ENCODE measurements at regions not wholly inside any gene's neighbourhood (a gene's known extent, or its start where the extent isn't known, plus 50 kb on each side); places are given as distances from the start of the nearest gene placed in this dataset.

- DNase-seq: no peak
Observed at GRCh38 chr15:79230766-79231165, 51.8 kb upstream of the ANKRD34C start.

GRCh38 chr15:79222808-79223207 lies 59.7 kb upstream of the ANKRD34C start:
- DNase-seq: no peak

GRCh38 chr15:79221696-79222095 lies 60.8 kb upstream of the ANKRD34C start:
- DNase-seq: no peak

GRCh38 chr15:79219393-79220056 lies 63.0 kb upstream of the ANKRD34C start:
- DNase-seq: no peak

GRCh38 chr15:79218588-79219200 lies 63.8 kb upstream of the ANKRD34C start:
- DNase-seq: no peak

- DNase-seq: no peak
Observed at GRCh38 chr15:79213650-79214049, 68.9 kb upstream of the ANKRD34C start.

- DNase-seq: no peak
Observed at GRCh38 chr15:79212589-79213157, 69.8 kb upstream of the ANKRD34C start.

- no peak for DNase-seq
Observed at GRCh38 chr15:79211481-79211880, 71.0 kb upstream of the ANKRD34C start.

- DNase-seq: no peak
Observed at GRCh38 chr15:79209690-79210089, 72.8 kb upstream of the ANKRD34C start.

GRCh38 chr15:79209116-79209515 lies 73.4 kb upstream of the ANKRD34C start:
- DNase-seq: no peak

- no peak for DNase-seq
Observed at GRCh38 chr15:79208179-79208578, 74.3 kb upstream of the ANKRD34C start.

- DNase-seq: no peak
Observed at GRCh38 chr15:79206940-79207339, 75.6 kb upstream of the ANKRD34C start.

- DNase-seq: no peak
Observed at GRCh38 chr15:79204886-79205675, 77.4 kb upstream of the ANKRD34C start.

- no peak for DNase-seq
Observed at GRCh38 chr15:79198461-79198860, 84.1 kb upstream of the ANKRD34C start.

GRCh38 chr15:79197285-79197684 lies 85.2 kb upstream of the ANKRD34C start:
- no peak for DNase-seq

- DNase-seq: no peak
Observed at GRCh38 chr15:79195802-79196201, 86.7 kb upstream of the ANKRD34C start.

- DNase-seq: no peak
Observed at GRCh38 chr15:79195239-79195638, 87.3 kb upstream of the ANKRD34C start.

- no peak for DNase-seq
Observed at GRCh38 chr15:79194386-79194785, 88.1 kb upstream of the ANKRD34C start.

- DNase-seq: no peak
Observed at GRCh38 chr15:79193549-79193948, 89.0 kb upstream of the ANKRD34C start.

- no peak for DNase-seq
Observed at GRCh38 chr15:79193103-79193502, 89.4 kb upstream of the ANKRD34C start.

GRCh38 chr15:79192462-79193036 lies 90.0 kb upstream of the ANKRD34C start:
- no peak for DNase-seq

GRCh38 chr15:79190093-79190492 lies 92.4 kb upstream of the ANKRD34C start:
- DNase-seq: no peak

- DNase-seq: no peak
Observed at GRCh38 chr15:79186616-79187015, 95.9 kb upstream of the ANKRD34C start.
